Fibroblast of mammary gland (primary cell): ENCODE measurements at regions not wholly inside any gene's neighbourhood (a gene's known extent, or its start where the extent isn't known, plus 50 kb on each side); places are given as distances from the start of the nearest gene placed in this dataset.

Experiments used
- DNase-seq: peaks from one replicate; pipeline ENCODE4 v3.0.0-alpha.2; 2010; ENCODE audit warnings: low read depth
- H3K4me3 ChIP-seq: 2 replicates; pipeline ENCODE4 v1.5.1; 2011; ENCODE audit warnings: low read depth, mild to moderate bottlenecking, low read length, moderate library complexity; ENCODE audit not compliant: control insufficient read depth
- CTCF ChIP-seq: conservative IDR thresholded peaks from 2 replicates; pipeline ENCODE4 v1.5.1; 2011; ENCODE audit warnings: low read depth, low read length, inconsistent platforms; ENCODE audit not compliant: control insufficient read depth, insufficient read depth

DNA sequence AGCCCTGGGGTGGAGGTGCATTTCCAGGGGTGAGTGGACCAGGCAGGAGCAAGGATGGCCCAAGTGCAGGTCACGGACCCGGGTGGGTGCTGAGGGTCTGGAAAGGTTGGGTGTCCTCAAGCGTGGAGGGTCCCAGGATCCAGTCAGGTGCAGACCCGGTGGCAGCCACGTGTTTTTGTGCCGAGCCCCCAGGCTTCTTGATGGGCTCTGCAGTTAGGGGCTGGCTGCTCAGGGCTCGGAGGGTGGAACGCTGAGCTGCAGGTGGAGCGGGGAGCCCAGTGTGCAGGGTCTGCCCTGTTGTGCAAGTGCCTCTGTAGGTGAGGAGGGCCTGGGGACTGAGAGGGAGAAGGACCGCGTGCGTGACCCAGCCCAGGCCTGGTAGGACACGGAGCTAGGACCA, 70.9 kb upstream of the HLA-E start:
- TF ChIP-seq CTCF, result no peak

GRCh38 chr6:30424549-30424948, 64.8 kb upstream of the HLA-E start:
- TF ChIP-seq CTCF, result no peak

More for the DNA sequence above, 70.9 kb upstream of the HLA-E start:
- no peak for DNase-seq
- H3K4me3 ChIP-seq, result no peak overlapping the region

More at GRCh38 chr6:30424549-30424948, 64.8 kb upstream of the HLA-E start:
- H3K4me3 ChIP-seq, result no peak overlapping the region
- DNase-seq, result no peak
